ENCODE measurements at regions not wholly inside any gene's neighbourhood (a gene's known extent, or its start where the extent isn't known, plus 50 kb on each side); places are given as distances from the start of the nearest gene placed in this dataset.

DNA sequence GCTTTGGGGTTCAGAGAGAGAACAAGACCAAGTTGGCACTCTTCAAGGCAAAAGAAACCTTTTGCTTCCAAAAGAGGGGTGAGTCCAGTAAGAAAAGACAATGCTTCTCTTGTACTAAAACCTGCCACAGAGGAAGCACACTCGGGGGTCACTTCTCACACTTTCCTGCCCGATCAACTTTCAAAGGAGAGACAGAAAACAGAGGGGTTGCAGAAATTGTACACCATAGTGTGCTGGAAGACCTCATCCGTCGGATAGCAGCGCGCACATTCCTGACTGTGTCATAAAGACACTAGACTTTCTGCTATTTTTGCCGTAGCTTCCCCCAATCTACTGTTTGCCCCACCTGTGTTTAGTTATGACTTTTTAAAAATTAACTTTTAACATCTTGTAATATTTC, 66.9 kb downstream of the OR2K2 start:
- intact Hi-C loops (cut with DNase I), result no loop called here
- Histone ChIP-seq H3K9me3 (peaks cover 0 to 5% (median 0%) of the 10 kb centered on the region in 3 donors), H3K4me1 (no peaks in the 10 kb centered on the region), H3K36me3 (replicated peaks in 1 of 2; ENCODE audit: insufficient read depth in 1 of 2, low read depth in 2 of 2) (no peaks in the 10 kb centered on the region), H3K27ac (no peak overlapping the region), H3K27me3 (no peaks in the 10 kb centered on the region), H3K4me3 (no peak overlapping the region)
- TF ChIP-seq, protein P1, sequence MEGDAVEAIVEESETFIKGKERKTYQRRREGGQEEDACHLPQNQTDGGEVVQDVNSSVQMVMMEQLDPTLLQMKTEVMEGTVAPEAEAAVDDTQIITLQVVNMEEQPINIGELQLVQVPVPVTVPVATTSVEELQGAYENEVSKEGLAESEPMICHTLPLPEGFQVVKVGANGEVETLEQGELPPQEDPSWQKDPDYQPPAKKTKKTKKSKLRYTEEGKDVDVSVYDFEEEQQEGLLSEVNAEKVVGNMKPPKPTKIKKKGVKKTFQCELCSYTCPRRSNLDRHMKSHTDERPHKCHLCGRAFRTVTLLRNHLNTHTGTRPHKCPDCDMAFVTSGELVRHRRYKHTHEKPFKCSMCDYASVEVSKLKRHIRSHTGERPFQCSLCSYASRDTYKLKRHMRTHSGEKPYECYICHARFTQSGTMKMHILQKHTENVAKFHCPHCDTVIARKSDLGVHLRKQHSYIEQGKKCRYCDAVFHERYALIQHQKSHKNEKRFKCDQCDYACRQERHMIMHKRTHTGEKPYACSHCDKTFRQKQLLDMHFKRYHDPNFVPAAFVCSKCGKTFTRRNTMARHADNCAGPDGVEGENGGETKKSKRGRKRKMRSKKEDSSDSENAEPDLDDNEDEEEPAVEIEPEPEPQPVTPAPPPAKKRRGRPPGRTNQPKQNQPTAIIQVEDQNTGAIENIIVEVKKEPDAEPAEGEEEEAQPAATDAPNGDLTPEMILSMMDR (IDR thresholded peaks at IDR 0.05), result no peak
- TF ChIP-seq POLR2A (IDR thresholded peaks at IDR 0.05), result no peak
- 38 to 46% methylated on average over 7 of the region's 7 CpGs for WGBS, 2 donors
- DNase-seq (no peak), ATAC-seq (no peak)

DNA sequence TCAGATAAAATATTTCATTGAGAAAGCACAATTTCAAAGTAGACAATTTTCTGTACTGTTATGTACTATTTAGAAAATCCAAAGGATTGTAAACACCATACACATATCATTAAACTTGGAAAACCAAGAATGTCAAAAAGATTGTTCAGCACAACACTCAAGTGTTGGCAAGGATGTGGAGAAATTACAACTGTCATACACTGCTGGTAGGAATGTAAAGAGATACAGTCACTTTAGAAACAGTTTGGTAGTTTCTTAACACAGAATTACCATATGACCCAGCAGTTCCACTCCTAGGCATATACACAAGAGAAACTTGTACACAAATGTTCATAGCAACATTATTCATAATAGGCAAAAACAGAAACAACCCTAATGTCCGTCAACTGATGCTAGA, 71.2 kb downstream of the OR2K2 start:
- TF ChIP-seq POLR2A (IDR thresholded peaks at IDR 0.05), result no peak
- TF ChIP-seq, protein P1 (IDR thresholded peaks at IDR 0.05), result no peak
- DNase-seq (no peak), ATAC-seq (no peak)
- WGBS, 2 donors, result 61 to 67% methylated on average over 1 of the region's 1 CpG
- intact Hi-C loops (cut with DNase I), result no loop called here
- Histone ChIP-seq H3K4me3 (no peak overlapping the region), H3K4me1 (no peaks in the 10 kb centered on the region), H3K27me3 (no peaks in the 10 kb centered on the region), H3K36me3 (replicated peaks in 1 of 2; ENCODE audit: insufficient read depth in 1 of 2, low read depth in 2 of 2) (no peaks in the 10 kb centered on the region), H3K27ac (no peak overlapping the region), H3K9me3 (no peaks in the 10 kb centered on the region)

DNA sequence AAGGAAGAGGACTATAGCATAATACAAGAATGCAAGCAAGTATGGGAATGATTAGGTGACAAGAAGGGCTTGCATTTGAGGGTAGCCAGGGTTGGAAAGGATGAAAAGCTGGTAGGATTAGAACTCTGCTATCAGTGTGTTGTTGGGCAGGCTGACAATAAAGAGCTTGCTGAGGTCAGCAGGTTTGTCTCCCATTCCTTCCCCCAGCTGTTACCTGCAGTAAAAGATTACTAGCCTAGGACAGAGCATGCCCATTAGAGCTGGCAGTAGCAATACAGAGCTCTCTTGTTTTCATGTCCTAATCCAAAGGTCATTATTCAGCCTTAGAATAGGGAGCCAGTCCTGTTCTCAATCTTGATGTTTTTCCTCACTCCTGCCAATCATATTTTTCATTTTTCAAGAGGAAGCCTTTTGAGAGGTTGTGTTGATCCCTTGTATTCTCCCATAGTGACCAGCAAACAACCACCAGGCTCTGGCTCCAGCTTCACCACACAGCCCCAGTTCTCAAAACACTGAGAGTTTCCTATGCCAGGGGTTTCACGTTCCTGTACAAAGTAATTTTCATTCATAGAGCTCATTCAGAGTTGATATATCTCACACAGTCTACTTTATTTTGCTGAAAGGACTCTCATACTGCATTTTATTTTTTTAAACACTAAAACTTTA, 71.7 kb downstream of the OR2K2 start:
- TF ChIP-seq POLR2A (IDR thresholded peaks at IDR 0.05), result no peak
- TF ChIP-seq, protein P1 (IDR thresholded peaks at IDR 0.05), result no peak
- no peaks in the 10 kb centered on the region for H3K27me3 ChIP-seq
- no peaks in the 10 kb centered on the region for H3K9me3 ChIP-seq
- ATAC-seq (no peak), DNase-seq (no peak)
- H3K27ac ChIP-seq, result no peak overlapping the region
- no peaks in the 10 kb centered on the region for H3K4me1 ChIP-seq
- WGBS, 2 donors, result 48% methylated on average over 1 of the region's 1 CpG
- intact Hi-C loops (cut with DNase I), result no loop called here
- H3K36me3 ChIP-seq (replicated peaks in 1 of 2; ENCODE audit: insufficient read depth in 1 of 2, low read depth in 2 of 2), result no peaks in the 10 kb centered on the region
- no peak overlapping the region for H3K4me3 ChIP-seq

DNA sequence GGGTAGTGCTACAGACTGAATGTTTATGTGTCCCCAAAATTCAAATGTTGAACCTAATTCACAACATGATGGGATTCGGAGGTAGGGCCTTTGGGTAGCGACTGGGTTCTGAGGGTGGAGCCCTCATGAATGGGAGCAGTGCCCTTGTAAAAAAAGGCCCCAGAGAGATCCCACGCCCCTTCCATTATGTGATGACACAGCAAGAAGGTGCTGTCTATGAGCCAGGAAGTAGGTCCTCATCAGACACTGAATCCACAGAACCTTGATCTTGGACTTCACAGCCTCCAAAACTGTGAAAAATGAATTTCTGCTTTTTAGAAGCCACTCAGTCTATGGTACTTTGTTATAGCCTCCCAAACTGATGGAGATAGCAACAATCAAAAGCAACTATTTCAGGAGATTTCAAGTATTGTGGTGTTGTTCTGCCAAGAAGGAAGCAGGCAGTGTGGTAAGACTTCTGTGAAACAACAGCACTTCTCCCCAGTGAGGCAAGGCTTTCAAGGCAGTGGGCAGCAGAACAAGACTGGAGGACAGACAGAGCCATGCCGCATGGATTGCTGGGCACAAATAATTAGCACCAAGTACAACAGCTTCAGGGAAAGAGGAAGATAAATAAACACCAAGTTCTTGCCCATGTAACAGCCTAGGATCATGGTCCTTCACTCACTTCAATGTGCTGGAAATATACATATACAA, 76.1 kb downstream of the OR2K2 start:
- DNase-seq (peak in 1 of 4 donors; percentile 24), ATAC-seq (no peak)
- no peak for TF ChIP-seq POLR2A (IDR thresholded peaks at IDR 0.05)
- TF ChIP-seq, protein P1 (IDR thresholded peaks at IDR 0.05), result no peak

More for the DNA sequence above, 76.1 kb downstream of the OR2K2 start:
- no peaks in the 10 kb centered on the region for H3K4me1 ChIP-seq
- no peak overlapping the region for H3K27ac ChIP-seq
- H3K9me3 ChIP-seq, result no peaks in the 10 kb centered on the region
- H3K4me3 ChIP-seq, result no peak overlapping the region
- WGBS, 2 donors, result 68 to 73% methylated on average over 4 of the region's 4 CpGs
- no peaks in the 10 kb centered on the region for H3K27me3 ChIP-seq
- intact Hi-C loops (cut with DNase I), result no loop called here
- no peaks in the 10 kb centered on the region for H3K36me3 ChIP-seq (replicated peaks in 1 of 2; ENCODE audit: insufficient read depth in 1 of 2, low read depth in 2 of 2)

All from body of pancreas (tissue), 4 donors.